ENCODE measurements at regions not wholly inside any gene's neighbourhood (a gene's known extent, or its start where the extent isn't known, plus 50 kb on each side); places are given as distances from the start of the nearest gene placed in this dataset.

GRCh38 chr11:122494221-122494620 is 161.3 kb upstream of the UBASH3B start:
- TF ChIP-seq CTCF (IDR thresholded peaks at IDR 0.05 in 2 of 3, conservative IDR thresholded peaks at IDR 0.05 in 1 of 3; ENCODE audit: insufficient read depth in 2 of 3, low read depth in 1 of 3, low read length in 3 of 3) (no peak), KDM2B (CRISPR knock-in tag; IDR thresholded peaks at IDR 0.05) (no peak), FOXA1 (IDR thresholded peaks at IDR 0.05; ENCODE audit: borderline replicate concordance) (no peak), MEF2D (tag; conservative IDR thresholded peaks at IDR 0.05; ENCODE audit: low read depth) (no peak), SMARCB1 (IDR thresholded peaks at IDR 0.05; ENCODE audit: insufficient read length, low read depth) (no peak), EP300 (IDR thresholded peaks at IDR 0.05; ENCODE audit: low read length) (no peak), JUND (IDR thresholded peaks at IDR 0.05; ENCODE audit: borderline replicate concordance, low read depth, low read length) (no peak), JUND (tag; IDR thresholded peaks at IDR 0.05; ENCODE audit: borderline replicate concordance, low read depth, low read length) (no peak)

Data from K562 (cell line).